Fibroblast of the aortic adventitia (primary cell): ENCODE measurements at regions not wholly inside any gene's neighbourhood (a gene's known extent, or its start where the extent isn't known, plus 50 kb on each side); places are given as distances from the start of the nearest gene placed in this dataset.

ENCODE experiments used
- DNase-seq: peaks from one replicate; pipeline ENCODE4 v3.0.0-alpha.2; 2010; ENCODE audit warnings: low read depth
- H3K4me3 ChIP-seq: 2 replicates; pipeline ENCODE4 v1.5.1; 2011; ENCODE audit warnings: low read depth, mild to moderate bottlenecking, control low read depth, low read length, moderate library complexity
- TF ChIP-seq, protein P1 (sequence below): IDR thresholded peaks from 2 replicates; pipeline ENCODE4 v1.5.1; 2011; ENCODE audit warnings: mild to moderate bottlenecking, low read length, control low read depth, inconsistent platforms; ENCODE audit not compliant: insufficient read depth

DNA sequence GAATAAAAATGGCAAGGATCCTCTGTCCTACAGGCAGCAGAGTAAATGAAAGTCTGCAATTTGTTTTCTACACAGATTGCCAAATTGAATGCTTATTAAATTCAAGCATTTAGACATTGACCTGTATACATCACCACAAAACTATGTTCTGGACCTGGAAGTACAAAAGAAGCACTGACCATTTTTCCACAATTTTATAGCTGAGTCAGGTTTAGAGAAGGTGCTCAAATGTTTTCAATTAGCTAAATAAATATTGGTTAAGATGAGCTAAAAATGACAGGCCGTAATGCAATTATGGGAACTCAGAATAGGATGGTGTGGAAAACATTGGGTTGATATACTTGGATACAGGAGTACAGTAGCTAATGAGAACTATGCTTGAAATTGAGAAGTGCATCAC lies 490.7 kb upstream of the MEIS1 start:
- TF ChIP-seq, protein P1, sequence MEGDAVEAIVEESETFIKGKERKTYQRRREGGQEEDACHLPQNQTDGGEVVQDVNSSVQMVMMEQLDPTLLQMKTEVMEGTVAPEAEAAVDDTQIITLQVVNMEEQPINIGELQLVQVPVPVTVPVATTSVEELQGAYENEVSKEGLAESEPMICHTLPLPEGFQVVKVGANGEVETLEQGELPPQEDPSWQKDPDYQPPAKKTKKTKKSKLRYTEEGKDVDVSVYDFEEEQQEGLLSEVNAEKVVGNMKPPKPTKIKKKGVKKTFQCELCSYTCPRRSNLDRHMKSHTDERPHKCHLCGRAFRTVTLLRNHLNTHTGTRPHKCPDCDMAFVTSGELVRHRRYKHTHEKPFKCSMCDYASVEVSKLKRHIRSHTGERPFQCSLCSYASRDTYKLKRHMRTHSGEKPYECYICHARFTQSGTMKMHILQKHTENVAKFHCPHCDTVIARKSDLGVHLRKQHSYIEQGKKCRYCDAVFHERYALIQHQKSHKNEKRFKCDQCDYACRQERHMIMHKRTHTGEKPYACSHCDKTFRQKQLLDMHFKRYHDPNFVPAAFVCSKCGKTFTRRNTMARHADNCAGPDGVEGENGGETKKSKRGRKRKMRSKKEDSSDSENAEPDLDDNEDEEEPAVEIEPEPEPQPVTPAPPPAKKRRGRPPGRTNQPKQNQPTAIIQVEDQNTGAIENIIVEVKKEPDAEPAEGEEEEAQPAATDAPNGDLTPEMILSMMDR, result no peak
- H3K4me3 ChIP-seq, result no peak overlapping the region
- DNase-seq, result no peak

DNA sequence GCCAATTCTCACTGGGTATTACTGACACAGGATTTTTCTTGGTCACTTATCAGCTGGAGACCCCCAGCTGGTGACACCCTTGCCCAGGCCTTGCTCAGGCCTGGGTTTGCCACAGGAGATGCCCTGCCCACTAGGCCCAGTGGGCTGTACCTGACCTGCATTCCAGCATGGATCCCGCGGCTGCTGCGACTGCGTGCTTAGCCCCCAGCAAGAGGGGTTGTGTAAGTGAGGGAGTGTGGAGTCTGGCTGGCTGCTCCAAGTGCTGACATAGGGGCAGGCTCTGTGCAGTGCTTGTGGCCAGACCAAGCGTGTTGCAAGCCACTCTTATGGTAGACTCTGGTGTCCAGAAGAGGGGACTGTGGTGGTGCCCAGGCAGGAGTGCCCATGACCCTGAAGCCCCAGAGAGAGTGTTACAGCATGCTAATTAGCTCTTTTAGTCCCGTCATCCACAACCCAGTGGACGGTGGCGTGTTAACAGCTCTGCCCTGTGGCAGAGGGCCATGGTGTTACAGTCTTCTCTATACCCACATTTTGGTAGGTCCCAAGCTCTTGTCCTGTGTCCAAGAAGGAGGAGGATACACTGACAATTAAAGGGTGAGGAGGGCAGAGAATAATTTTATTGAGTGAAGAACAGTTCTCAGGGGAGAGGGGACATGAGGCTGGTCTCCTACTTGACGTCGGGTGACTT lies 491.7 kb upstream of the MEIS1 start:
- H3K4me3 ChIP-seq, result no peak overlapping the region
- TF ChIP-seq, protein P1, result no peak
- no peak for DNase-seq

DNA sequence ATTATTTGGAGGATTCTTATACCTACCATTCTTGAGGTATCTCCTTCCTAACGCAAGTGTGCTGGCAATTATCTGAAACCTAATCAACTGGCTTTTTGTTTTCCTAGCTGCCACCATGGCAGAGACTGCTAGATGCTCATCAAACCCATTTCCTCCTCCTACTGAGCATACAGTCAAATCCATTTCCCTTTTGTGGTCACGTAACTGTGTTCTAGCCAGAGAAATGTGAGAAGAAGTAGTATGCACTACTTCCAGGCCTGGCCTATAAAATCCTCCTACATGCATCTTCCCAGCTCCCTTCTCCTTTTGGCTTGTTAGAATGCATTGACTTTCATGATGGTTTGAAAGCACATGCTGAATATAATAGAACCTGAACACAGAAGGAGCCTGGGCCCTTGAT lies 494.1 kb upstream of the MEIS1 start:
- TF ChIP-seq, protein P1, result no peak
- H3K4me3 ChIP-seq, result no peak overlapping the region
- DNase-seq, result no peak

DNA sequence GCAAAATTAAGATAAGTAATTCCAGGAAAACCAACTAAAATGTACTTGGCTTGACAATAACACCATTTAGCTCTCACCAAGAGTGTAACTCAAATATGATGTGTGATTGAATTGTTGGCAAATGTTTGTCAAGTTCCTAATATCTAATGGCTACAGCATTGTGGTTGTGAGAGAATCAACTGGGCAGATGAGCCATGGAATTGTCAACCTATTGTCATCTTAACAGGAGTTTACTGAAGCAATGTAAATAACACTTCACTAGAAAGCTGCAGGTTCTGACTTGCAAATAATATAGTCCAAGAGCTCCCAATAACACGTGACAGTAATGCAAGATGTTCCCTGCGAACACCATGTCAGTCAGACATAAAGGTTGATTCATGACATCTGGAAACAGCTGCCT lies 495.2 kb upstream of the MEIS1 start:
- TF ChIP-seq, protein P1, result no peak
- no peak for DNase-seq
- no peak overlapping the region for H3K4me3 ChIP-seq

DNA sequence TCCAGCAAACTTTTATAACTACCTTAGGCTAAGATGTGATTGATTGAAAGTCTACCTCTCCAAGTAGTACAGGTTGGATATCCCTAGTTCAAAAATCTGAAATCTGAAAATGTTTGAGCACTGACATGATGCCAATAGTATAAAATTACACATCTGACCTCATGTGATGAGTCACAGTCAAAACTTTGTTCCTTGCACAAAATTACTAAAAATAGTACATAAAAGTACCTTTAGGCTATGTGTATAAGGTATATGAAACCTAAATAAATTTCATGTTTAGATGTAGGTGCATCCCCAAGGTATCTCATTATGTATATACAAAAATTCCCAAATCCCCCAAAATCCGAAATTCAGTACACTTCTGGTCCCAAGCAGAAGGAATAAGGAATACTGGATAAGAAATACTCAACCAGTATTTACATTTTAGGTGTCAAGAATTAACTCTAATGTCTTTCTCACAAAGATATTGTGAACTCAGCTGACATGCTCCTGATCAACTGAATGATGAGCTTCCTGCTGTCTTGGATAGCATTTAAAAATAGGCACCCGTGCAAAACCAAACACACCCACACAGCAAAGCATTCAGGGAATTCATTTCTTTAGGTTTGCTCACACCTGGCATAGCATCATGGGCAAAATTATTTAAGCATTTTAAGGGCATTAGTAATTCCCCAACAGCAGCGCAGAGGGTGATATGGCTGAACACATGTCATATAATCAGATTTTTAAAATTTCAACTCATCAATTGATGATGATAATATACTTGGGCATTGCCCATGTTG lies 497.4 kb upstream of the MEIS1 start:
- no peak overlapping the region for H3K4me3 ChIP-seq
- TF ChIP-seq, protein P1, result no peak
- DNase-seq, result no peak

DNA sequence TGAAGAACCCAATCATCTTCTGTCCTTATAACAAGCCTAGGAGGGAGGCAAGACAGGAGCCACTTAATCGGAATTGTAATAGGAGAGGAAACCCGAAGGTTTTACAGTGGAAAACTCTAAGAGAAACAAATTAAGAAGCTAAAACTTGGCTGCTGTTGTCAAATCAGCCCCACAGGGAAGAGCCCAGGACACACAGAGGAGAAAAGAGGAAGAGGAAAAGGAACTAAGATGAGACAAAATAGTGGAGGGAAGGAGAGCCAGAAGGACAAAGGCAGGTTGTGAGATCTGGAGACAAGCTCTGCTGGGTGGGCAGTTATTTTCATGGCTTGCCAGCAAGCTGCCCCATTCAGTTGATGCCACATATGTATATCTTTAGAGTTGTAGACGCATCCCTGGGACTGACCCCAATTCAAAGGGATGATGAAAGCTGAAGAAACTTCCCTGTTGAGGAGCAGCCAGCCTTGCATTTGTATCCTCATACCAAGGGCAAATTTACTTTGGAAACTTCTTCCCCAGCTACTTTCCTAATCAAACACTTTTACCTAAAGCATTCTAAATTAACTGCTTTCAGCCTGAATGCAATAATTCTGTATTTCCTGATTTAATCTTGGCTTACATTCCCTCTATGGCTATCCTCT lies 499.8 kb upstream of the MEIS1 start:
- TF ChIP-seq, protein P1, result no peak
- no peak overlapping the region for H3K4me3 ChIP-seq
- no peak for DNase-seq
